ENCODE measurements at regions not wholly inside any gene's neighbourhood (a gene's known extent, or its start where the extent isn't known, plus 50 kb on each side); places are given as distances from the start of the nearest gene placed in this dataset.

DNA sequence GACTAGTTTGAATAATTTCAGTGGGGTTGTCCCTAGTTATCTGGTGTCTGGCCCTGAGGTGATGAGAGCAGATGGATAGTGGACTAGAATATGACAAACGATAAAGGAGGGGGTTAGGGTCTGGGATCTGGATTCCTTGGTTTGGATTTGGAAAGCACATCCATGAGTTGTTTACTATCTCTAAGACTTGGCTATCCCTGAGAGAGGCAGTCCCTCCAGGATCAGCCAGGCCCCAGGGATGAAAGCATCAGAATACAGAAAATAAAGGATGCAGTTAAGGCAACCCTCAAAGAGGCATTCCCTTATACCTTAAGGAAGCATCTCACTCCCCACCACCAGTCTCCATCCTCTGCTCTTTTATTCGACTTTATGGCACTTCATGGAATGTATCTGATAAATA, 230.7 kb downstream of the NHLRC3 start:
- Histone ChIP-seq H3K27ac (ENCODE audit: low read depth, low read length) (no peak overlapping the region), H3K27me3 (ENCODE audit: insufficient read depth, low read length) (no peaks in the 10 kb centered on the region), H3K36me3 (ENCODE audit: insufficient read depth, low read length) (no peaks in the 10 kb centered on the region), H3K4me3 (ENCODE audit: low read length in 2 of 2) (no peak overlapping the region), H3K4me1 (ENCODE audit: insufficient read depth, low read length) (no peaks in the 10 kb centered on the region), H3K9me3 (ENCODE audit: control insufficient read depth in 1 of 2, low read length in 2 of 2) (no peaks in the 10 kb centered on the region)
- ChIA-PET CTCF (ENCODE audit: partially characterized antibody) (no interaction called here), POLR2A (ENCODE audit: partially characterized antibody) (no interaction called here)
- no peaks in the 10 kb centered on the region for H3K9me3 Mint-ChIP-seq
- no peaks in the 10 kb centered on the region for H3K36me3 Mint-ChIP-seq
- H3K4me3 Mint-ChIP-seq, result no peak overlapping the region
- no peak for DNase-seq
- H3K27ac Mint-ChIP-seq, result no peak overlapping the region
- intact Hi-C loops (cut with micrococcal nuclease), result no loop called here
- H3K4me1 Mint-ChIP-seq, result no peaks in the 10 kb centered on the region
- H3K27me3 Mint-ChIP-seq, result peaks cover 2 to 5% of the 10 kb centered on the region in 2 donors

- Mint-ChIP-seq H3K36me3 (no peaks in the 10 kb centered on the region), H3K9me3 (no peaks in the 10 kb centered on the region), H3K4me3 (no peak overlapping the region), H3K27me3 (peaks cover 2 to 5% of the 10 kb centered on the region in 2 donors), H3K27ac (no peak overlapping the region), H3K4me1 (no peaks in the 10 kb centered on the region)
- Histone ChIP-seq H3K27me3 (ENCODE audit: insufficient read depth, low read length) (no peaks in the 10 kb centered on the region), H3K4me1 (ENCODE audit: insufficient read depth, low read length) (no peaks in the 10 kb centered on the region), H3K4me3 (ENCODE audit: low read length in 2 of 2) (no peak overlapping the region), H3K9me3 (ENCODE audit: control insufficient read depth in 1 of 2, low read length in 2 of 2) (no peaks in the 10 kb centered on the region), H3K27ac (ENCODE audit: low read depth, low read length) (no peak overlapping the region), H3K36me3 (ENCODE audit: insufficient read depth, low read length) (no peaks in the 10 kb centered on the region)
- CTCF ChIA-PET (ENCODE audit: partially characterized antibody), result no interaction called here
- DNase-seq, result no peak
- POLR2A ChIA-PET (ENCODE audit: partially characterized antibody), result no interaction called here
- intact Hi-C loops (cut with micrococcal nuclease), result no loop called here
These were observed 231.2 kb downstream of the NHLRC3 start for GRCh38 chr13:39269411-39269810.

- Histone ChIP-seq H3K4me3 (ENCODE audit: low read length in 2 of 2) (no peak overlapping the region), H3K9me3 (ENCODE audit: control insufficient read depth in 1 of 2, low read length in 2 of 2) (no peaks in the 10 kb centered on the region), H3K27me3 (ENCODE audit: insufficient read depth, low read length) (no peaks in the 10 kb centered on the region), H3K36me3 (ENCODE audit: insufficient read depth, low read length) (no peaks in the 10 kb centered on the region), H3K4me1 (ENCODE audit: insufficient read depth, low read length) (no peaks in the 10 kb centered on the region), H3K27ac (ENCODE audit: low read depth, low read length) (no peak overlapping the region)
- CTCF ChIA-PET (ENCODE audit: partially characterized antibody), result no interaction called here
- H3K4me1 Mint-ChIP-seq, result no peaks in the 10 kb centered on the region
- intact Hi-C loops (cut with micrococcal nuclease), result no loop called here
- H3K27me3 Mint-ChIP-seq, result peaks cover 0 to 7% of the 10 kb centered on the region in 2 donors
- no peaks in the 10 kb centered on the region for H3K36me3 Mint-ChIP-seq
- no peak overlapping the region for H3K27ac Mint-ChIP-seq
- POLR2A ChIA-PET (ENCODE audit: partially characterized antibody), result no interaction called here
- no peak overlapping the region for H3K4me3 Mint-ChIP-seq
- DNase-seq, result no peak
- no peaks in the 10 kb centered on the region for H3K9me3 Mint-ChIP-seq
These were observed 234.7 kb downstream of the NHLRC3 start for GRCh38 chr13:39272994-39273393.

- POLR2A ChIA-PET (ENCODE audit: partially characterized antibody), result no interaction called here
- Histone ChIP-seq H3K9me3 (ENCODE audit: control insufficient read depth in 1 of 2, low read length in 2 of 2) (no peaks in the 10 kb centered on the region), H3K27ac (ENCODE audit: low read depth, low read length) (no peak overlapping the region), H3K27me3 (ENCODE audit: insufficient read depth, low read length) (no peaks in the 10 kb centered on the region), H3K36me3 (ENCODE audit: insufficient read depth, low read length) (no peaks in the 10 kb centered on the region), H3K4me1 (ENCODE audit: insufficient read depth, low read length) (no peaks in the 10 kb centered on the region), H3K4me3 (ENCODE audit: low read length in 2 of 2) (no peak overlapping the region)
- no peak overlapping the region for H3K27ac Mint-ChIP-seq
- H3K9me3 Mint-ChIP-seq, result no peaks in the 10 kb centered on the region
- intact Hi-C loops (cut with micrococcal nuclease), result no loop called here
- peaks cover 0 to 7% of the 10 kb centered on the region in 2 donors for H3K27me3 Mint-ChIP-seq
- no peak overlapping the region for H3K4me3 Mint-ChIP-seq
- no peaks in the 10 kb centered on the region for H3K36me3 Mint-ChIP-seq
- CTCF ChIA-PET (ENCODE audit: partially characterized antibody), result no interaction called here
- no peaks in the 10 kb centered on the region for H3K4me1 Mint-ChIP-seq
- no peak for DNase-seq
These were observed 235.9 kb downstream of the NHLRC3 start for GRCh38 chr13:39273953-39274738.

DNA sequence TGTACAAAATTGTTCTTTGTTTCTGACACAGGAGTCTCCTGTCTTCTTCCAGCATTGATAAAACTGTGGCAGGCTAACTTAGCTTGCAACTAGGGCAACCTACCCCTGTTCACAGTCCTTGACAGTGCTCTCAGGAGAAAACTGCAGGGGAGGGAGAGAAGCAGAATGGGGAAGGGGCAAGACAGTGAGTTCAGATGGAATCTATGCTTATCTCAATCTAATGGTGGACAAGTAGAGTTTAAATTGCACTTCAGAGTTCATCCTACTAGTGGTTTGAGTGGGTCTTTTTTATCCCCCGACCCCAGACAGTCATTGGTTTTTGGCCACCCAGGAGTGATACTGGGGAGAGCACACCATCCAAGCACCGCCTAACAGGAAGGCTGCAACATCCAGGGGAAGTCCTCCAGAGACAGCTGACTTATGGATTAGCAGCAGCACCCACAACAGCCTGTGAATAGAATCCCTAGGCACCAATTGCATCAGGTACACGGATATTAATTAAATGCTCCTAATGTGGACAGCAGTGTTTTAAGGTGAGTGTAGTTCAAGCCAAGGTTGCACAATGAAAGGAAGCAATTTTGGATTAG, 236.6 kb downstream of the NHLRC3 start:
- H3K36me3 Mint-ChIP-seq, result no peaks in the 10 kb centered on the region
- POLR2A ChIA-PET (ENCODE audit: partially characterized antibody), result no interaction called here
- no peaks in the 10 kb centered on the region for H3K9me3 Mint-ChIP-seq
- no peak overlapping the region for H3K27ac Mint-ChIP-seq
- DNase-seq, result no peak
- CTCF ChIA-PET (ENCODE audit: partially characterized antibody), result no interaction called here
- no peaks in the 10 kb centered on the region for H3K36me3 ChIP-seq (ENCODE audit: insufficient read depth, low read length)
- intact Hi-C loops (cut with micrococcal nuclease), result no loop called here
- H3K27me3 ChIP-seq (ENCODE audit: insufficient read depth, low read length), result no peaks in the 10 kb centered on the region
- H3K9me3 ChIP-seq (ENCODE audit: control insufficient read depth in 1 of 2, low read length in 2 of 2), result no peaks in the 10 kb centered on the region
- H3K27ac ChIP-seq (ENCODE audit: low read depth, low read length), result no peak overlapping the region
- H3K4me1 ChIP-seq (ENCODE audit: insufficient read depth, low read length), result no peaks in the 10 kb centered on the region
- peaks cover 1 to 3% of the 10 kb centered on the region in 2 donors for H3K27me3 Mint-ChIP-seq
- no peak overlapping the region for H3K4me3 ChIP-seq (ENCODE audit: low read length in 2 of 2)
- H3K4me3 Mint-ChIP-seq, result no peak overlapping the region
- no peaks in the 10 kb centered on the region for H3K4me1 Mint-ChIP-seq

DNA sequence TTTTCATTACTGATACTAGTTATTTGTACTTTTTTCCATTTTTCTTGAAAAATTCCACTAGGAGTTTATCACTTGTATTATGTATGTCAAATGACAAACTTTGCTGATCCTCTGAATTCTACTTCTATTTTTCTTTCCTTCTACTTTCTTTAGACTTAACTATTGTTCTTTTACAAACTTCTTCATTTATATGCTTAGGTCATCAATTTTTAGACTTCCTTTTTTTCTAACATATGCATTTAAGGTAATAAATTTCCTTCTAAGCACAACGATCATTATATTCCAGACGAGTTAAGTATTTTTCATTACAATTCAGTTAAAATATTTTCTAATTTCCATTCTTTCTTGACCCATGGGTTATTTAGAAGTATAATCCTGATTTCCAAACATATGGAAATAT, 240.8 kb downstream of the NHLRC3 start:
- no peaks in the 10 kb centered on the region for H3K4me1 Mint-ChIP-seq

DNA sequence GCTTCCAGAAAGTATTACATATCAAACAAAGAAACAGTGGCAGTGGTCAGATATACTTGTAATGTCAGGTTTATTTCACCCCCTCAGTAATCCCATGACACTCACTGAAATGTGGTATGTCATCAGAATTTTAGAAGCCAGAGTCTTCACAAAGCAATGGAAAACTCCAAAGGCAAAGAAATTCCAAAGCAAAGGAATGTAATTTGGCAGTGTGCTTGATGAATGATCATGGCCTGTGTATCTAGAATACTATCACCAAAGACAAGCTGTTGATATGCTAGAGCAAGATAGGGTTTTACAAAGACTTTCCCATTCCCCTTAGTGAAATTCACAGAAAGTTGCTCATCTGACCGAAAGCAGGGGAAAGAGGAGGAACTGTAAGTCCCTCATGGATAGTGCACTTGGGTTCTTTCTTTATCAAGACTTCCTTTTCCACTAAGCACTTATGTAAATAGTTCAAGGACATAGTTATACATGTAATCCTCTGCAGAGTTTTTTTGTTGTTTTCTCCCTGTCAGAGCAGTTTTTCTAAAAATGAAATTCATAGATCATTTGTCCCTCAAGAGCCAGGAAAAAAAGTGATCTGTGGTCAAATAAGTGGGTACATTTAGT, 243.4 kb downstream of the NHLRC3 start:
- Histone ChIP-seq H3K27ac (ENCODE audit: low read depth, low read length) (no peak overlapping the region), H3K4me3 (ENCODE audit: low read length in 2 of 2) (no peak overlapping the region), H3K27me3 (ENCODE audit: insufficient read depth, low read length) (no peaks in the 10 kb centered on the region), H3K9me3 (ENCODE audit: control insufficient read depth in 1 of 2, low read length in 2 of 2) (no peaks in the 10 kb centered on the region), H3K36me3 (ENCODE audit: insufficient read depth, low read length) (no peaks in the 10 kb centered on the region), H3K4me1 (ENCODE audit: insufficient read depth, low read length) (no peaks in the 10 kb centered on the region)
- CTCF ChIA-PET (ENCODE audit: partially characterized antibody), result no interaction called here
- POLR2A ChIA-PET (ENCODE audit: partially characterized antibody), result no interaction called here
- peaks cover 2 to 3% of the 10 kb centered on the region in 2 donors for H3K27me3 Mint-ChIP-seq
- no peak overlapping the region for H3K4me3 Mint-ChIP-seq
- peaks cover 0 to under 1% of the 10 kb centered on the region in 2 donors for H3K36me3 Mint-ChIP-seq
- peaks cover 0 to 9% (median 5%) of the 10 kb centered on the region in 8 donors for H3K9me3 Mint-ChIP-seq
- DNase-seq, result no peak
- intact Hi-C loops (cut with micrococcal nuclease), result no loop called here
- no peak overlapping the region for H3K27ac Mint-ChIP-seq
- no peaks in the 10 kb centered on the region for H3K4me1 Mint-ChIP-seq

More for the DNA sequence above, 240.8 kb downstream of the NHLRC3 start:
- intact Hi-C loops (cut with micrococcal nuclease), result no loop called here
- no peaks in the 10 kb centered on the region for H3K9me3 ChIP-seq (ENCODE audit: control insufficient read depth in 1 of 2, low read length in 2 of 2)
- no peak overlapping the region for H3K4me3 ChIP-seq (ENCODE audit: low read length in 2 of 2)
- Mint-ChIP-seq H3K9me3 (no peaks in the 10 kb centered on the region), H3K27ac (no peak overlapping the region), H3K36me3 (no peaks in the 10 kb centered on the region), H3K27me3 (peaks cover 2 to 4% of the 10 kb centered on the region in 2 donors), H3K4me3 (no peak overlapping the region)
- CTCF ChIA-PET (ENCODE audit: partially characterized antibody), result no interaction called here
- H3K27me3 ChIP-seq (ENCODE audit: insufficient read depth, low read length), result no peaks in the 10 kb centered on the region
- DNase-seq, result no peak
- H3K27ac ChIP-seq (ENCODE audit: low read depth, low read length), result no peak overlapping the region
- no peaks in the 10 kb centered on the region for H3K36me3 ChIP-seq (ENCODE audit: insufficient read depth, low read length)
- POLR2A ChIA-PET (ENCODE audit: partially characterized antibody), result no interaction called here
- H3K4me1 ChIP-seq (ENCODE audit: insufficient read depth, low read length), result no peaks in the 10 kb centered on the region

All from CD4-positive, alpha-beta memory T cell (primary cell).